SK-N-SH treated with all-trans-retinoic acid at 6 μM for 48 hours (cell line): ENCODE measurements at regions not wholly inside any gene's neighbourhood (a gene's known extent, or its start where the extent isn't known, plus 50 kb on each side); places are given as distances from the start of the nearest gene placed in this dataset.

Source experiments
- ATAC-seq: fragments of 200-7000 bp; cut with Tn5 transposase; 3 replicates; pipeline ENCODE4 v1.9.1; 2020; ENCODE audit warnings: mild to moderate bottlenecking, moderate library complexity
- ARNTL ChIP-seq: fragments of 450-650 bp; formaldehyde crosslinking; IDR thresholded peaks from 2 replicates; pipeline ENCODE4 v1.5.0; 2020; ENCODE audit warnings: low read depth, mild to moderate bottlenecking, moderate library complexity, borderline replicate concordance
- BACH2 ChIP-seq: fragments of 250-450 bp; sonication (Bioruptor Pico); IDR thresholded peaks from 2 replicates; pipeline ENCODE4 v1.9.0; 2021; ENCODE audit warnings: mild to moderate bottlenecking, borderline replicate concordance
- CSDC2 ChIP-seq: fragments of 250-450 bp; sonication (Bioruptor Pico); IDR thresholded peaks from 2 replicates; pipeline ENCODE4 v1.5.0; 2020; ENCODE audit warnings: mild to moderate bottlenecking, moderate library complexity
- GLIS3 ChIP-seq: fragments of 250-450 bp; sonication (Bioruptor Pico); IDR thresholded peaks from 2 replicates; pipeline ENCODE4 v1.5.0; 2020; ENCODE audit warnings: mild to moderate bottlenecking, moderate library complexity
- ISL1 ChIP-seq: fragments of 250-450 bp; sonication (Bioruptor Pico); IDR thresholded peaks from 2 replicates; pipeline ENCODE4 v2.1.2; 2022; ENCODE audit warnings: mild to moderate bottlenecking, moderate library complexity
- OSR1 ChIP-seq: fragments of 250-450 bp; sonication (Bioruptor Pico); IDR thresholded peaks from 2 replicates; pipeline ENCODE4 v1.8.0; 2022; ENCODE audit warnings: moderate library complexity, mild to moderate bottlenecking, inconsistent platforms
- PPARA ChIP-seq: fragments of 250-450 bp; sonication (Bioruptor Pico); IDR thresholded peaks from 2 replicates; pipeline ENCODE4 v1.5.0; 2020; ENCODE audit warnings: mild to moderate bottlenecking, borderline replicate concordance
- RARB ChIP-seq: fragments of 250-450 bp; sonication (Bioruptor Pico); IDR thresholded peaks from 2 replicates; pipeline ENCODE4 v1.8.0; 2021; ENCODE audit warnings: mild to moderate bottlenecking, moderate library complexity
- TOX ChIP-seq: fragments of 250-450 bp; sonication (Bioruptor Pico); IDR thresholded peaks from 2 replicates; pipeline ENCODE4 v1.8.0; 2021; ENCODE audit warnings: mild to moderate bottlenecking, moderate library complexity, borderline replicate concordance
- ZC3H10 ChIP-seq: fragments of 250-450 bp; sonication (Bioruptor Pico); IDR thresholded peaks from 2 replicates; pipeline ENCODE4 v1.5.1; 2021; ENCODE audit warnings: mild to moderate bottlenecking, moderate library complexity
- ZFP3 ChIP-seq: fragments of 250-450 bp; sonication (Bioruptor Pico); IDR thresholded peaks from 2 replicates; pipeline ENCODE4 v1.5.0; 2020; ENCODE audit warnings: mild to moderate bottlenecking, moderate library complexity
- ZNF565 ChIP-seq: fragments of 450-650 bp; formaldehyde crosslinking; conservative IDR thresholded peaks from 2 replicates; pipeline ENCODE4 v1.5.0; 2020; ENCODE audit warnings: low read depth, mild to moderate bottlenecking, moderate library complexity
- ZNF70 ChIP-seq: fragments of 450-650 bp; formaldehyde crosslinking; IDR thresholded peaks from 2 replicates; pipeline ENCODE4 v1.5.0; 2020; ENCODE audit warnings: mild to moderate bottlenecking, moderate library complexity
- TF ChIP-seq, protein P1 (sequence below): fragments of 250-450 bp; sonication (Bioruptor Pico); IDR thresholded peaks from 2 replicates; pipeline ENCODE4 v1.5.0; 2020; ENCODE audit warnings: mild to moderate bottlenecking, moderate library complexity
- TF ChIP-seq, protein P2 (sequence below): fragments of 250-450 bp; sonication (Bioruptor Pico); IDR thresholded peaks from 2 replicates; pipeline ENCODE4 v1.5.1; 2020; ENCODE audit warnings: low read depth, mild to moderate bottlenecking, moderate library complexity
- TF ChIP-seq, protein P3 (sequence below): fragments of 250-450 bp; sonication (Bioruptor Pico); IDR thresholded peaks from 2 replicates; pipeline ENCODE4 v1.8.0; 2020; ENCODE audit warnings: mild to moderate bottlenecking, moderate library complexity, borderline replicate concordance
- TF ChIP-seq, protein P4 (sequence below): fragments of 250-450 bp; sonication (Bioruptor Pico); IDR thresholded peaks from 2 replicates; pipeline ENCODE4 v1.8.0; 2021; ENCODE audit warnings: low read depth, mild to moderate bottlenecking, moderate library complexity, borderline replicate concordance

DNA sequence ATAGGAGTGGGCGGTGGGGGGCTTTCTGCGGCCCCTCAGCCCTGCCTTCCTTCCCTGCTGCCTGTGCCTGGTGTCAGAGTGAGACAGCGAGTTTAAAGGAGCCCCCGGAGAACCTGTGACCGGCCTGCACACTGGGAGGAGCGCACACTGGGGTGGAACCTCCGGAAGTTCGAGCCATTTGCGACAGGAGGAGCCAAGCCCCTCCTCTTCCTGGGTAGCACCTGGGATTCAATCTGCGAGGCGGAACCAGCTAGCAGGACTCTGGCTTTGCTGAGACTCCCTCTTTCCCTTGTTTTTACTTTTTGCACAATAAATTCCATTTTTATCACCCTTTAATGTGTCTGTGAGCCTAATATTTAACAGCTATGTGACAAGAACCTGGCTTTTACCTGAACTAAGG lies 540.6 kb downstream of the NPHP4 start:
- no peak for ATAC-seq
- TF ChIP-seq, protein P1, sequence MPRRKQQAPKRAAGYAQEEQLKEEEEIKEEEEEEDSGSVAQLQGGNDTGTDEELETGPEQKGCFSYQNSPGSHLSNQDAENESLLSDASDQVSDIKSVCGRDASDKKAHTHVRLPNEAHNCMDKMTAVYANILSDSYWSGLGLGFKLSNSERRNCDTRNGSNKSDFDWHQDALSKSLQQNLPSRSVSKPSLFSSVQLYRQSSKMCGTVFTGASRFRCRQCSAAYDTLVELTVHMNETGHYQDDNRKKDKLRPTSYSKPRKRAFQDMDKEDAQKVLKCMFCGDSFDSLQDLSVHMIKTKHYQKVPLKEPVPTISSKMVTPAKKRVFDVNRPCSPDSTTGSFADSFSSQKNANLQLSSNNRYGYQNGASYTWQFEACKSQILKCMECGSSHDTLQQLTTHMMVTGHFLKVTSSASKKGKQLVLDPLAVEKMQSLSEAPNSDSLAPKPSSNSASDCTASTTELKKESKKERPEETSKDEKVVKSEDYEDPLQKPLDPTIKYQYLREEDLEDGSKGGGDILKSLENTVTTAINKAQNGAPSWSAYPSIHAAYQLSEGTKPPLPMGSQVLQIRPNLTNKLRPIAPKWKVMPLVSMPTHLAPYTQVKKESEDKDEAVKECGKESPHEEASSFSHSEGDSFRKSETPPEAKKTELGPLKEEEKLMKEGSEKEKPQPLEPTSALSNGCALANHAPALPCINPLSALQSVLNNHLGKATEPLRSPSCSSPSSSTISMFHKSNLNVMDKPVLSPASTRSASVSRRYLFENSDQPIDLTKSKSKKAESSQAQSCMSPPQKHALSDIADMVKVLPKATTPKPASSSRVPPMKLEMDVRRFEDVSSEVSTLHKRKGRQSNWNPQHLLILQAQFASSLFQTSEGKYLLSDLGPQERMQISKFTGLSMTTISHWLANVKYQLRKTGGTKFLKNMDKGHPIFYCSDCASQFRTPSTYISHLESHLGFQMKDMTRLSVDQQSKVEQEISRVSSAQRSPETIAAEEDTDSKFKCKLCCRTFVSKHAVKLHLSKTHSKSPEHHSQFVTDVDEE (CRISPR knock-in tag) = no peak
- TF ChIP-seq ZFP3 = no peak
- no peak for TF ChIP-seq RARB (CRISPR knock-in tag)
- TF ChIP-seq ZC3H10 (CRISPR knock-in tag) = no peak
- no peak for TF ChIP-seq BACH2 (CRISPR knock-in tag)
- no peak for TF ChIP-seq TOX (CRISPR knock-in tag)
- TF ChIP-seq GLIS3 (CRISPR knock-in tag) = no peak
- TF ChIP-seq ZNF70 (CRISPR knock-in tag) = no peak
- no peak for TF ChIP-seq CSDC2

DNA sequence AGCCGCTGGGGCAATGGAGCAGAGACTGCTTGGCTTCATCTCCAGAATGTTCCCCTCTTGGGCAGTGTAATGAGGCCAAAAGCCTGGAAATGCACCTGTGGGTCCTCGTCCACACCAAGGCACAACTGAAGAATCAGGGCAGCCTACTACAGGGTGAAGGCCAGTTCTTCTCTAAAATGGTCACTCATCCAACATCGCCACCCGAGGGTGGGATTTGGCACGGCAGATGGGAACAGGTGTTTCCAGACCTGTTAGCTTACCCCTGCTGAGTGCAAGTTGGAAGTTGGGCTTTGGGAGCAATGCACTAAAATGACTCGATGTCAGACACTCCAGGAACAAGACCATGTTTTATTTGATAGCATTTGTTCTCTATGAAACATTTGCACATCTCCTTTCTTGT lies 543.7 kb downstream of the NPHP4 start:
- ATAC-seq = no peak
- no peak for TF ChIP-seq ARNTL (CRISPR knock-in tag)
- no peak for TF ChIP-seq PPARA (CRISPR knock-in tag)
- TF ChIP-seq ZNF565 (CRISPR knock-in tag) = no peak
- no peak for TF ChIP-seq GLIS3 (CRISPR knock-in tag)
- TF ChIP-seq, protein P2, sequence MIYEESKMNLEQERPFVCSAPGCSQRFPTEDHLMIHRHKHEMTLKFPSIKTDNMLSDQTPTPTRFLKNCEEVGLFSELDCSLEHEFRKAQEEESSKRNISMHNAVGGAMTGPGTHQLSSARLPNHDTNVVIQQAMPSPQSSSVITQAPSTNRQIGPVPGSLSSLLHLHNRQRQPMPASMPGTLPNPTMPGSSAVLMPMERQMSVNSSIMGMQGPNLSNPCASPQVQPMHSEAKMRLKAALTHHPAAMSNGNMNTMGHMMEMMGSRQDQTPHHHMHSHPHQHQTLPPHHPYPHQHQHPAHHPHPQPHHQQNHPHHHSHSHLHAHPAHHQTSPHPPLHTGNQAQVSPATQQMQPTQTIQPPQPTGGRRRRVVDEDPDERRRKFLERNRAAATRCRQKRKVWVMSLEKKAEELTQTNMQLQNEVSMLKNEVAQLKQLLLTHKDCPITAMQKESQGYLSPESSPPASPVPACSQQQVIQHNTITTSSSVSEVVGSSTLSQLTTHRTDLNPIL (CRISPR knock-in tag) = no peak
- TF ChIP-seq OSR1 = no peak
- TF ChIP-seq, all 23 proteins: peak for 0

DNA sequence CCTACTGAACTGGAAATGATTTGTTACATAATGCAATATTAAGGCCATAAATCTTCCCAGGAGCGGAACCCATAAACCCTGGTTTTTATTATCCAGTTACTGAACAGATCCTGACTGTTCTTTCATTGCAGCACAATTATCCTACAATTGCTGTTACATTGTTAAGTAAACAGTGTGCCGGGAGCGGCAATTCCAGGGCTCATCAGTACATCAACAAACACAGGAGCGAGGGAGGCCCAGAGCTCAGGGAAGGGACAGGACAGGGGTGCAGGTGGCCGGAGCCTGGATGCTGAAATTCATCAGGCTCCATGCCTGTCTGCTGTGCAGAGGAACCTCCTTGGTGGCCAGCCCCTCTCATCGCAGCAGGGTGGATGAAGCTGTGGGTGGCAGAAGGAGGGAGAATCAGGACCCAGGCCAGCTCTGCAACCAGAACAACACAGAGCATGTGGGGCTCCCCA lies 544.7 kb downstream of the NPHP4 start:
- TF ChIP-seq GLIS3 (CRISPR knock-in tag) (no peak), BACH2 (CRISPR knock-in tag) (no peak), OSR1 (no peak), ARNTL (CRISPR knock-in tag) (no peak)
- TF ChIP-seq, protein P1 (CRISPR knock-in tag) = no peak
- TF ChIP-seq, protein P3, sequence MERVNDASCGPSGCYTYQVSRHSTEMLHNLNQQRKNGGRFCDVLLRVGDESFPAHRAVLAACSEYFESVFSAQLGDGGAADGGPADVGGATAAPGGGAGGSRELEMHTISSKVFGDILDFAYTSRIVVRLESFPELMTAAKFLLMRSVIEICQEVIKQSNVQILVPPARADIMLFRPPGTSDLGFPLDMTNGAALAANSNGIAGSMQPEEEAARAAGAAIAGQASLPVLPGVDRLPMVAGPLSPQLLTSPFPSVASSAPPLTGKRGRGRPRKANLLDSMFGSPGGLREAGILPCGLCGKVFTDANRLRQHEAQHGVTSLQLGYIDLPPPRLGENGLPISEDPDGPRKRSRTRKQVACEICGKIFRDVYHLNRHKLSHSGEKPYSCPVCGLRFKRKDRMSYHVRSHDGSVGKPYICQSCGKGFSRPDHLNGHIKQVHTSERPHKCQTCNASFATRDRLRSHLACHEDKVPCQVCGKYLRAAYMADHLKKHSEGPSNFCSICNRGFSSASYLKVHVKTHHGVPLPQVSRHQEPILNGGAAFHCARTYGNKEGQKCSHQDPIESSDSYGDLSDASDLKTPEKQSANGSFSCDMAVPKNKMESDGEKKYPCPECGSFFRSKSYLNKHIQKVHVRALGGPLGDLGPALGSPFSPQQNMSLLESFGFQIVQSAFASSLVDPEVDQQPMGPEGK (CRISPR knock-in tag) = no peak
- TF ChIP-seq, protein P4, sequence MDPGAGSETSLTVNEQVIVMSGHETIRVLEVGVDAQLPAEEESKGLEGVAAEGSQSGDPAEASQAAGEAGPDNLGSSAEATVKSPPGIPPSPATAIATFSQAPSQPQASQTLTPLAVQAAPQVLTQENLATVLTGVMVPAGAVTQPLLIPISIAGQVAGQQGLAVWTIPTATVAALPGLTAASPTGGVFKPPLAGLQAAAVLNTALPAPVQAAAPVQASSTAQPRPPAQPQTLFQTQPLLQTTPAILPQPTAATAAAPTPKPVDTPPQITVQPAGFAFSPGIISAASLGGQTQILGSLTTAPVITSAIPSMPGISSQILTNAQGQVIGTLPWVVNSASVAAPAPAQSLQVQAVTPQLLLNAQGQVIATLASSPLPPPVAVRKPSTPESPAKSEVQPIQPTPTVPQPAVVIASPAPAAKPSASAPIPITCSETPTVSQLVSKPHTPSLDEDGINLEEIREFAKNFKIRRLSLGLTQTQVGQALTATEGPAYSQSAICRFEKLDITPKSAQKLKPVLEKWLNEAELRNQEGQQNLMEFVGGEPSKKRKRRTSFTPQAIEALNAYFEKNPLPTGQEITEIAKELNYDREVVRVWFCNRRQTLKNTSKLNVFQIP (CRISPR knock-in tag) = no peak
- no peak for ATAC-seq

DNA sequence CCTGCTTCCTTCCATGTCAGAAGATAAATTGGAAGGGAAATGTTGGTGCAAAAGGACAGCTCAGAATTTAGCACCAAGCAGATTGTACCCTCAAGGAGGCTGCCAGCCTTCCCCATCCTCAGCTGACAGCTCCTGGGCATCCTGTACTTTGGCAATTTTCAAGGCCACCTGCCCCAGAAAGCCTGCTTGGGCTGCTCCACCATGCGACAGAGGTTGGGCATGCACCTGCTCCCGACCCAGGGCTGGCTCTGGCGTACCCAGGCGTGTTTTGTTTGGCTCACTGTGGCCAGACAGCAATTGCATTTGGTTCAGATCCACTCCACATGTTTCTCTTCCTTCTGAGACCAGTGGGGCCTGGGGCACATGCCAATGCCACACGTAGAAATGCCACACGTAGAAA lies 547.8 kb downstream of the NPHP4 start:
- no peak for ATAC-seq
- TF ChIP-seq ISL1 (CRISPR knock-in tag) (no peak), PPARA (CRISPR knock-in tag) (no peak), RARB (CRISPR knock-in tag) (no peak), GLIS3 (CRISPR knock-in tag) (no peak), ZC3H10 (CRISPR knock-in tag) (no peak), OSR1 (no peak)
- TF ChIP-seq, protein P3 (CRISPR knock-in tag) = no peak
- TF ChIP-seq, protein P4 (CRISPR knock-in tag) = no peak
